GM12878 (cell line): ENCODE measurements at regions not wholly inside any gene's neighbourhood (a gene's known extent, or its start where the extent isn't known, plus 50 kb on each side); places are given as distances from the start of the nearest gene placed in this dataset.

Experiments
- CBX3 ChIP-seq: fragments of 200-600 bp; sonication (generic); IDR thresholded peaks from 2 replicates; pipeline ENCODE4 v1.6.1; 2016; ENCODE audit warnings: low read depth, borderline replicate concordance
- ESRRA ChIP-seq: IDR thresholded peaks from 2 replicates; pipeline ENCODE4 v1.6.1; 2012; ENCODE audit warnings: mild to moderate bottlenecking, low read length, improper control_type of control experiment
- REST ChIP-seq: IDR thresholded peaks from 2 replicates; pipeline ENCODE4 v1.6.1; 2012; ENCODE audit warnings: mild to moderate bottlenecking, low read depth, low read length
- YY1 ChIP-seq: IDR thresholded peaks from 2 replicates; pipeline ENCODE4 v1.6.1; 2011; ENCODE audit warnings: low read depth, mild to moderate bottlenecking, low read length
- ZNF592 ChIP-seq: fragments of 450-650 bp; IDR thresholded peaks from 2 replicates; pipeline ENCODE4 v1.6.1; 2017; ENCODE audit warnings: mild to moderate bottlenecking, moderate library complexity
- TF ChIP-seq, protein P1 (sequence below): fragments of 450-650 bp; IDR thresholded peaks from 2 replicates; pipeline ENCODE4 v1.6.1; 2018; ENCODE audit warnings: mild to moderate bottlenecking, low read depth, moderate library complexity; ENCODE audit not compliant: partially characterized antibody
- TF ChIP-seq, protein P2 (sequence below): IDR thresholded peaks from 2 replicates; pipeline ENCODE4 v1.6.1; 2012; ENCODE audit warnings: low read depth, low read length, improper control_type of control experiment
- TF ChIP-seq, protein P3 (sequence below): fragments of 450-650 bp; IDR thresholded peaks from 2 replicates; pipeline ENCODE4 v1.6.1; 2017; ENCODE audit warnings: antibody characterized with exemption, mild to moderate bottlenecking, moderate library complexity

GRCh38 chr10:118241229-118242137, 100.6 kb downstream of the FAM204A start (continued):
- TF ChIP-seq ZNF592 (0 out of 2 replicates have a peak, but pooled peaks have one; percentile 31), CBX3 (no peak), YY1 (peak; percentile 50; the same call in 1 of the 2 replicates), REST (no peak), ESRRA (no peak)
- TF ChIP-seq, protein P1, sequence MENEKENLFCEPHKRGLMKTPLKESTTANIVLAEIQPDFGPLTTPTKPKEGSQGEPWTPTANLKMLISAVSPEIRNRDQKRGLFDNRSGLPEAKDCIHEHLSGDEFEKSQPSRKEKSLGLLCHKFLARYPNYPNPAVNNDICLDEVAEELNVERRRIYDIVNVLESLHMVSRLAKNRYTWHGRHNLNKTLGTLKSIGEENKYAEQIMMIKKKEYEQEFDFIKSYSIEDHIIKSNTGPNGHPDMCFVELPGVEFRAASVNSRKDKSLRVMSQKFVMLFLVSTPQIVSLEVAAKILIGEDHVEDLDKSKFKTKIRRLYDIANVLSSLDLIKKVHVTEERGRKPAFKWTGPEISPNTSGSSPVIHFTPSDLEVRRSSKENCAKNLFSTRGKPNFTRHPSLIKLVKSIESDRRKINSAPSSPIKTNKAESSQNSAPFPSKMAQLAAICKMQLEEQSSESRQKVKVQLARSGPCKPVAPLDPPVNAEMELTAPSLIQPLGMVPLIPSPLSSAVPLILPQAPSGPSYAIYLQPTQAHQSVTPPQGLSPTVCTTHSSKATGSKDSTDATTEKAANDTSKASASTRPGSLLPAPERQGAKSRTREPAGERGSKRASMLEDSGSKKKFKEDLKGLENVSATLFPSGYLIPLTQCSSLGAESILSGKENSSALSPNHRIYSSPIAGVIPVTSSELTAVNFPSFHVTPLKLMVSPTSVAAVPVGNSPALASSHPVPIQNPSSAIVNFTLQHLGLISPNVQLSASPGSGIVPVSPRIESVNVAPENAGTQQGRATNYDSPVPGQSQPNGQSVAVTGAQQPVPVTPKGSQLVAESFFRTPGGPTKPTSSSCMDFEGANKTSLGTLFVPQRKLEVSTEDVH, result no peak
- TF ChIP-seq, protein P2, sequence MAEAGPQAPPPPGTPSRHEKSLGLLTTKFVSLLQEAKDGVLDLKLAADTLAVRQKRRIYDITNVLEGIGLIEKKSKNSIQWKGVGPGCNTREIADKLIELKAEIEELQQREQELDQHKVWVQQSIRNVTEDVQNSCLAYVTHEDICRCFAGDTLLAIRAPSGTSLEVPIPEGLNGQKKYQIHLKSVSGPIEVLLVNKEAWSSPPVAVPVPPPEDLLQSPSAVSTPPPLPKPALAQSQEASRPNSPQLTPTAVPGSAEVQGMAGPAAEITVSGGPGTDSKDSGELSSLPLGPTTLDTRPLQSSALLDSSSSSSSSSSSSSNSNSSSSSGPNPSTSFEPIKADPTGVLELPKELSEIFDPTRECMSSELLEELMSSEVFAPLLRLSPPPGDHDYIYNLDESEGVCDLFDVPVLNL, result 0 out of 2 replicates have a peak, but pooled peaks have one; percentile 11
- TF ChIP-seq, protein P3, sequence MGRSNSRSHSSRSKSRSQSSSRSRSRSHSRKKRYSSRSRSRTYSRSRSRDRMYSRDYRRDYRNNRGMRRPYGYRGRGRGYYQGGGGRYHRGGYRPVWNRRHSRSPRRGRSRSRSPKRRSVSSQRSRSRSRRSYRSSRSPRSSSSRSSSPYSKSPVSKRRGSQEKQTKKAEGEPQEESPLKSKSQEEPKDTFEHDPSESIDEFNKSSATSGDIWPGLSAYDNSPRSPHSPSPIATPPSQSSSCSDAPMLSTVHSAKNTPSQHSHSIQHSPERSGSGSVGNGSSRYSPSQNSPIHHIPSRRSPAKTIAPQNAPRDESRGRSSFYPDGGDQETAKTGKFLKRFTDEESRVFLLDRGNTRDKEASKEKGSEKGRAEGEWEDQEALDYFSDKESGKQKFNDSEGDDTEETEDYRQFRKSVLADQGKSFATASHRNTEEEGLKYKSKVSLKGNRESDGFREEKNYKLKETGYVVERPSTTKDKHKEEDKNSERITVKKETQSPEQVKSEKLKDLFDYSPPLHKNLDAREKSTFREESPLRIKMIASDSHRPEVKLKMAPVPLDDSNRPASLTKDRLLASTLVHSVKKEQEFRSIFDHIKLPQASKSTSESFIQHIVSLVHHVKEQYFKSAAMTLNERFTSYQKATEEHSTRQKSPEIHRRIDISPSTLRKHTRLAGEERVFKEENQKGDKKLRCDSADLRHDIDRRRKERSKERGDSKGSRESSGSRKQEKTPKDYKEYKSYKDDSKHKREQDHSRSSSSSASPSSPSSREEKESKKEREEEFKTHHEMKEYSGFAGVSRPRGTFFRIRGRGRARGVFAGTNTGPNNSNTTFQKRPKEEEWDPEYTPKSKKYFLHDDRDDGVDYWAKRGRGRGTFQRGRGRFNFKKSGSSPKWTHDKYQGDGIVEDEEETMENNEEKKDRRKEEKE, result no peak
